Loucy (cell line): ENCODE measurements at regions not wholly inside any gene's neighbourhood (a gene's known extent, or its start where the extent isn't known, plus 50 kb on each side); places are given as distances from the start of the nearest gene placed in this dataset.

Experiments
- H2AFZ ChIP-seq: fragments of 200-600 bp; sonication (generic); 2 replicates; pipeline ENCODE4 v1.6.0; 2016; ENCODE audit warnings: antibody characterized with exemption, mild to moderate bottlenecking, low read length, moderate library complexity
- H3F3A ChIP-seq: fragments of 200-600 bp; 2 replicates; pipeline ENCODE4 v1.6.0; 2016; ENCODE audit warnings: antibody characterized with exemption, low read depth, mild to moderate bottlenecking
- H3K27me3 ChIP-seq: fragments of 200-600 bp; sonication (generic); 2 replicates; pipeline ENCODE4 v1.6.1; 2014; ENCODE audit warnings: low read length, mild to moderate bottlenecking; ENCODE audit not compliant: insufficient read depth, poor library complexity, severe bottlenecking
- H3K36me3 ChIP-seq: fragments of 200-600 bp; sonication (generic); 2 replicates; pipeline ENCODE4 v1.6.1; 2016; ENCODE audit warnings: low read length; ENCODE audit not compliant: insufficient read depth
- H3K4me1 ChIP-seq: fragments of 200-600 bp; sonication (generic); 2 replicates; pipeline ENCODE4 v1.5.1; 2014; ENCODE audit warnings: low read length, mild to moderate bottlenecking; ENCODE audit not compliant: insufficient read depth, poor library complexity, severe bottlenecking
- H3K4me2 ChIP-seq: fragments of 200-600 bp; sonication (generic); 2 replicates; pipeline ENCODE4 v1.6.0; 2014; ENCODE audit warnings: antibody characterized with exemption, low read length, low read depth, mild to moderate bottlenecking; ENCODE audit not compliant: poor library complexity, severe bottlenecking
- H3K4me3 ChIP-seq: fragments of 200-600 bp; sonication (generic); 2 replicates; pipeline ENCODE4 v1.5.1; 2014; ENCODE audit warnings: low read length, mild to moderate bottlenecking, mixed read lengths; ENCODE audit not compliant: poor library complexity, severe bottlenecking
- H3K79me2 ChIP-seq: fragments of 200-600 bp; sonication (generic); 2 replicates; pipeline ENCODE4 v1.6.1; 2014; ENCODE audit warnings: low read length; ENCODE audit not compliant: insufficient read depth
- H3K9ac ChIP-seq: fragments of 200-600 bp; sonication (generic); 2 replicates; pipeline ENCODE4 v1.6.0; 2014; ENCODE audit warnings: mild to moderate bottlenecking, low read depth, low read length, moderate library complexity; ENCODE audit not compliant: poor library complexity, severe bottlenecking
- H3K9me2 ChIP-seq: fragments of 200-600 bp; sonication (generic); replicated peaks from 2 replicates; pipeline ENCODE4 v1.6.1; 2016; ENCODE audit warnings: low read depth, low read length, mixed read lengths
- H3K9me3 ChIP-seq: fragments of 200-600 bp; sonication (generic); 2 replicates; pipeline ENCODE4 v1.6.1; 2014; ENCODE audit warnings: mild to moderate bottlenecking, antibody characterized with exemption, low read length, low read depth; ENCODE audit not compliant: insufficient read depth
- H4K20me1 ChIP-seq: fragments of 200-600 bp; sonication (generic); 2 replicates; pipeline ENCODE4 v1.6.0; 2014; ENCODE audit warnings: antibody characterized with exemption, low read length, mild to moderate bottlenecking; ENCODE audit not compliant: insufficient read depth, poor library complexity, severe bottlenecking
- EZH2phosphoT487 ChIP-seq: fragments of 200-600 bp; IDR thresholded peaks from 2 replicates; pipeline ENCODE4 v1.6.1; 2018; ENCODE audit warnings: antibody characterized with exemption, mild to moderate bottlenecking, moderate library complexity, borderline replicate concordance
- TF ChIP-seq, protein P1 (sequence below): fragments of 200-600 bp; sonication (generic); conservative IDR thresholded peaks from 2 replicates; pipeline ENCODE4 v1.5.1; 2014; ENCODE audit warnings: mild to moderate bottlenecking, antibody characterized with exemption, low read length

DNA sequence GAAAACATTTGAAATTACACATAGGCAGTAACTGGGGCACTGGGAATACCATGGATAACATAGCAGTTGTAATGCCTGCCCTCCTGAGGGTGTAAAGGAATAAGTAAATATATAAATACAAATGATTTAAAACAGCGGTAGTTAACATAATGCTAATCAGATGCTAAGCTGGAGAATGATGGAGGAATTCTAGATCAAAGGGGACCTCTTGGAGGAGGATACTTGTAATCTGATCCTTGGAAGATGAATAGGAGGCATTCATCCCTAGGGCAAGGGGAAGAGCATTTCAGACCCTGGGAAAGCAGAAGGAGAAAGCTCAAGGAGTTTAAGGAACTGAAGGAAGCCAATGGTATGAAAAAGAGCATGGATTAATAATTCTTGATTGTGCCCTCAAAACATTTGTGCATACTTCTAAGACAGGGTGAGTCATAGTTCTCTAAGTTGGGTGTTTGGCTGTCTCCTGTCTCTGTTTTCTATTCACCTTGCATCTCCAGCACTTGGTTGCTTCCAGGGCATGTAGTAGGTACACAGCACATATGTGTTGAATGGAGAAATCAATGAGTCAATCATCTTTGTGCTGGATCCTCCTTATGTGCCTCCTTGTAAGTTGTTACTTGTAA is 54.8 kb upstream of the PLPP4 start:
- Histone ChIP-seq H3K4me2 (no peak overlapping the region), H3F3A (no peaks in the 10 kb centered on the region), H3K27me3 (no peaks in the 10 kb centered on the region), H3K4me3 (no peak overlapping the region), H3K4me1 (no peaks in the 10 kb centered on the region), H3K9me3 (no peaks in the 10 kb centered on the region), H3K9me2 (no peaks in the 10 kb centered on the region), H4K20me1 (no peaks in the 10 kb centered on the region), H2AFZ (no peak overlapping the region), H3K9ac (no peak overlapping the region), H3K36me3 (no peaks in the 10 kb centered on the region), H3K79me2 (no peaks in the 10 kb centered on the region)
- no peak for TF ChIP-seq EZH2phosphoT487
- TF ChIP-seq, protein P1, sequence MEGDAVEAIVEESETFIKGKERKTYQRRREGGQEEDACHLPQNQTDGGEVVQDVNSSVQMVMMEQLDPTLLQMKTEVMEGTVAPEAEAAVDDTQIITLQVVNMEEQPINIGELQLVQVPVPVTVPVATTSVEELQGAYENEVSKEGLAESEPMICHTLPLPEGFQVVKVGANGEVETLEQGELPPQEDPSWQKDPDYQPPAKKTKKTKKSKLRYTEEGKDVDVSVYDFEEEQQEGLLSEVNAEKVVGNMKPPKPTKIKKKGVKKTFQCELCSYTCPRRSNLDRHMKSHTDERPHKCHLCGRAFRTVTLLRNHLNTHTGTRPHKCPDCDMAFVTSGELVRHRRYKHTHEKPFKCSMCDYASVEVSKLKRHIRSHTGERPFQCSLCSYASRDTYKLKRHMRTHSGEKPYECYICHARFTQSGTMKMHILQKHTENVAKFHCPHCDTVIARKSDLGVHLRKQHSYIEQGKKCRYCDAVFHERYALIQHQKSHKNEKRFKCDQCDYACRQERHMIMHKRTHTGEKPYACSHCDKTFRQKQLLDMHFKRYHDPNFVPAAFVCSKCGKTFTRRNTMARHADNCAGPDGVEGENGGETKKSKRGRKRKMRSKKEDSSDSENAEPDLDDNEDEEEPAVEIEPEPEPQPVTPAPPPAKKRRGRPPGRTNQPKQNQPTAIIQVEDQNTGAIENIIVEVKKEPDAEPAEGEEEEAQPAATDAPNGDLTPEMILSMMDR: no peak

DNA sequence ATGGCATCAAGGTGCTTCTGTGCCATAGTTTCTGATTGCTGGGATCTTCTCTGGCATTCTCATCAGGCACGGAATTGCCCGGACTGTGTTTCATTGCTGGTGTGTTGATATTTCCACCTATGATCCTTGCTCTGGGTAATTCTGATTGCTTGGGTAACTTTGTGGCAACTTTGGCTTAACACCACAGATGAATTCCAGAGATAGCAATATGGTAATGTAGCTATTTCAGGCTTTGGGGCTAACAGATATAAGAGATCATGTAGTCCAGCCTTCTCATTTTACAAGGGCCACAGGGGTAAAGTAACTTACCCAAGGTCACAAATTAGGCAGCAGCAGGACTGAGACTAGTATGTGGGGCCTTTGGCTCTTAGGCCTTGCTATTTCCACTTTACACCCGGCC is 53.9 kb upstream of the PLPP4 start:
- H3K4me2 ChIP-seq: no peak overlapping the region

DNA sequence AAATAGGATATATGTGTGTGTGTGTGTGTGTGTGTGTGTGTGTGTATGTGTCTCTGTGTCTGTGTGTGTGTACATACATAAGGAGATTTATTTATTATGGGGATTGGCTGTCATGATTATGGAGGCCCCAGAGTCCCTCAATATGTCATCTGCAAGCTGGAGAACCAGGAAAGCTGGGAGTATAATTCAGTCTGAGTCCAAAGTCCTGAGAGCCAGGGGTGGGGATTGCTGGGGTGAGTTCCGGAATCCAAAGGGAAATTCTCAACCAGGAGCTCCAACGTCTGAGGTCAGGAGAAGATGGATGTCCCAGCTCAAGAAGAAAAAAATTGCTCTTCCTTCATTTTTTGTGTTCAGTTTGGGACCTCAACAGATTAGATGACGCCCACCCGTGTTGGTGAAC is 50.7 kb upstream of the PLPP4 start:
- Histone ChIP-seq H3K79me2 (no peaks in the 10 kb centered on the region), H3K36me3 (no peaks in the 10 kb centered on the region), H3K9ac (no peak overlapping the region), H3K4me1 (no peaks in the 10 kb centered on the region), H3K4me2 (no peak overlapping the region), H3K9me2 (no peaks in the 10 kb centered on the region), H3K9me3 (no peaks in the 10 kb centered on the region), H3K4me3 (no peak overlapping the region), H4K20me1 (no peaks in the 10 kb centered on the region), H3K27me3 (no peaks in the 10 kb centered on the region), H3F3A (no peaks in the 10 kb centered on the region), H2AFZ (no peak overlapping the region)
- TF ChIP-seq, protein P1: no peak
- no peak for TF ChIP-seq EZH2phosphoT487

More for the DNA sequence above, 53.9 kb upstream of the PLPP4 start:
- Histone ChIP-seq H3F3A (no peaks in the 10 kb centered on the region), H4K20me1 (no peaks in the 10 kb centered on the region), H3K9me2 (no peaks in the 10 kb centered on the region), H3K4me3 (no peak overlapping the region), H2AFZ (no peak overlapping the region), H3K9me3 (no peaks in the 10 kb centered on the region), H3K27me3 (no peaks in the 10 kb centered on the region), H3K36me3 (no peaks in the 10 kb centered on the region), H3K4me1 (no peaks in the 10 kb centered on the region), H3K79me2 (no peaks in the 10 kb centered on the region), H3K9ac (no peak overlapping the region)
- TF ChIP-seq EZH2phosphoT487: no peak
- TF ChIP-seq, protein P1: no peak
